ENCODE measurements at regions not wholly inside any gene's neighbourhood (a gene's known extent, or its start where the extent isn't known, plus 50 kb on each side); places are given as distances from the start of the nearest gene placed in this dataset.

- TF ChIP-seq CTCF (IDR thresholded peaks at IDR 0.05) (no peak), POLR2A (IDR thresholded peaks at IDR 0.05) (no peak)
Measured at GRCh38 chr11:122305426-122306320, 189.7 kb upstream of the BLID start.

Measured in body of pancreas (tissue), 4 donors.